AG09319 (cell line): ENCODE measurements at regions not wholly inside any gene's neighbourhood (a gene's known extent, or its start where the extent isn't known, plus 50 kb on each side); places are given as distances from the start of the nearest gene placed in this dataset.

Source experiments
- DNase-seq: peaks from one replicate; pipeline ENCODE4 v3.0.0-alpha.2; 2010; ENCODE audit warnings: low read depth; ENCODE audit errors: extremely low read depth
- CTCF ChIP-seq: IDR thresholded peaks from 2 replicates; pipeline ENCODE4 v1.5.1; 2011; ENCODE audit warnings: low read depth, mild to moderate bottlenecking, inconsistent platforms, low read length, moderate library complexity

- no peak for TF ChIP-seq CTCF
- DNase-seq = no peak
Observed at GRCh38 chr5:51902512-51902911, 519.3 kb downstream of the ISL1 start.

DNA sequence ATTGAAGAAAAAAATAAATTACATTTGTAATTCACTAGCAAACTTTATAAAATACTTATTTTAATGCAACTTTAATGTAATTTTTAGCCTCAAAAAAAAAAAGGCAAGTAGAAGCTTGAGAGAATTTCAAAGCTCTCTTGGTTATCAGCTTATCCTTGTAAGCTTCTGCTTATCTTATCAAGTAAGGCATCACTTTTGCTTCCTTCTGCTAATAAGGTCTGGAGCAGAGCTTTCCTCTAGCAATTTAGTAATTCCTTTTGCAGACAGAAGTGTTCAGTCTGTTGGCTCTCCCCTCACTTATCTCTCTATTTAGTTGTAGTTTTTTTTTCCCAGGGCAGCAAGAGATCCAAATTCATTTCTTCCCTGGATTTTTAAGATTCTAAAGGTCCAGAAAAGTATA, 525.0 kb downstream of the ISL1 start:
- TF ChIP-seq CTCF = no peak
- no peak for DNase-seq

GRCh38 chr5:51944500-51945125, 561.4 kb downstream of the ISL1 start:
- TF ChIP-seq CTCF = no peak
- DNase-seq = no peak

DNA sequence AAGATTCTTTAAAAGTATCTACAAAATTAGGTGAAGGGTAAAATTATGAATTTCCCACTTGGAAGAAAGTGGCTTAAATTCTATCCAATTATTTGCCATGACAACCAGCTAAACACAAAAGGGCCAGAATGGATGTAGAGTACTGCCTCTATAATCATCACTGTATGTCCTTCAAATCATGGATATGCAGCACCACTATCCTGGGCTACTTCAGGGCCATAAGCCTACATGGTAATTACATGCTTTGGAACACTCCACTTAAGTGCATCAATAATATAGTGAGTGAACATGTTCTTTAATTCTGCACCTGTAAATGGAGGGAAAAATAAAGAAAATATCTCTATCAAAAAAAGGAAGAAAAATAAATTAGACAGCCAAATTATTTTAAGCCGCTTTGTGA, 575.2 kb downstream of the ISL1 start:
- DNase-seq = no peak

DNA sequence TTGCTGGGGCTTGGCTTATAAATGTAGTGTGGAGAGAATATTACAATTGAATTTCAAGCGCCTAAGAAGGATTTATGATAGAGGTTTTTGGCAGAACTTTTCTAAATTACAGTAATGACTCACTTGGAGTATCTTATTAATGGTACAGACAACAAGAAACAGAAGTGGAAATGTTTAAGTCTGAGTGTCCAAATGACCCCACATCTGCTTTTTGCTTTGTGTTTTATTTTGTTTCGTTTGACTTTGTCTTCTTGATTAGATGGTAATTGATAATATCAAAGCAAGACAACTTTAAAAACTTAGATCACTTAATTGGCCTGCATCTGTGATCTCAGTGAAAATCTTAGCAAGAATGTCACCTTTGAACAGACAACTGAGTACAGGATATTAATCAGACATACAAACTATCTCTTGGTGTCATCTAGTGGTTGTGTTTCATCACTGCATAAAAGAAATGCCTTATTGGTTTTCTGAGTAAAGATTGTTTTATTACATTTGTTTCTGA, 577.4 kb downstream of the ISL1 start:
- no peak for DNase-seq
- no peak for TF ChIP-seq CTCF

More for the DNA sequence above, 575.2 kb downstream of the ISL1 start:
- no peak for TF ChIP-seq CTCF

- no peak for DNase-seq
Observed at GRCh38 chr5:51961154-51961562, 577.9 kb downstream of the ISL1 start.

GRCh38 chr5:51968756-51969155, 585.5 kb downstream of the ISL1 start:
- TF ChIP-seq CTCF = no peak
- no peak for DNase-seq

More at GRCh38 chr5:51961154-51961562, 577.9 kb downstream of the ISL1 start:
- TF ChIP-seq CTCF = no peak
